ENCODE measurements at regions not wholly inside any gene's neighbourhood (a gene's known extent, or its start where the extent isn't known, plus 50 kb on each side); places are given as distances from the start of the nearest gene placed in this dataset.

GRCh38 chr5:164098531-164098930 is 593.1 kb downstream of the MAT2B start:
- in situ Hi-C loops (cut with HindIII; ENCODE audit: low sequenced_read_pairs), result no loop called here
- H3K4me3 ChIP-seq (ENCODE audit: low read depth, low read length), result no peak overlapping the region
- no peak for TF ChIP-seq CTCF (IDR thresholded peaks at IDR 0.05; ENCODE audit: low read depth, low read length, missing control alignments)
- no peak for DNase-seq (ENCODE audit: low read depth)

- in situ Hi-C loops (cut with HindIII; ENCODE audit: low sequenced_read_pairs), result no loop called here
- no peak overlapping the region for H3K4me3 ChIP-seq (ENCODE audit: low read depth, low read length)
- no peak for DNase-seq (ENCODE audit: low read depth)
- TF ChIP-seq CTCF (IDR thresholded peaks at IDR 0.05; ENCODE audit: low read depth, low read length, missing control alignments), result no peak
These were observed 593.6 kb downstream of the MAT2B start for GRCh38 chr5:164098979-164099378.

- in situ Hi-C loops (cut with HindIII; ENCODE audit: low sequenced_read_pairs), result no loop called here
- DNase-seq (ENCODE audit: low read depth), result no peak
- no peak for TF ChIP-seq CTCF (IDR thresholded peaks at IDR 0.05; ENCODE audit: low read depth, low read length, missing control alignments)
These were observed 610.0 kb downstream of the MAT2B start for GRCh38 chr5:164115420-164115819.

GRCh38 chr5:164119806-164120447 is 614.5 kb downstream of the MAT2B start:
- no peak overlapping the region for H3K4me3 ChIP-seq (ENCODE audit: low read depth, low read length)
- no peak for TF ChIP-seq CTCF (IDR thresholded peaks at IDR 0.05; ENCODE audit: low read depth, low read length, missing control alignments)
- no peak for DNase-seq (ENCODE audit: low read depth)
- in situ Hi-C loops (cut with HindIII; ENCODE audit: low sequenced_read_pairs), result no loop called here

More at GRCh38 chr5:164115420-164115819, 610.0 kb downstream of the MAT2B start:
- H3K4me3 ChIP-seq (ENCODE audit: low read depth, low read length), result no peak overlapping the region

- in situ Hi-C loops (cut with HindIII; ENCODE audit: low sequenced_read_pairs), result no loop called here
These were observed 622.1 kb downstream of the MAT2B start for GRCh38 chr5:164127527-164127926.

GRCh38 chr5:164132358-164132757 is 626.9 kb downstream of the MAT2B start:
- H3K4me3 ChIP-seq (ENCODE audit: low read depth, low read length), result no peak overlapping the region
- DNase-seq (ENCODE audit: low read depth), result no peak
- TF ChIP-seq CTCF (IDR thresholded peaks at IDR 0.05; ENCODE audit: low read depth, low read length, missing control alignments), result no peak
- in situ Hi-C loops (cut with HindIII; ENCODE audit: low sequenced_read_pairs), result no loop called here

More at GRCh38 chr5:164127527-164127926, 622.1 kb downstream of the MAT2B start:
- DNase-seq (ENCODE audit: low read depth), result no peak
- TF ChIP-seq CTCF (IDR thresholded peaks at IDR 0.05; ENCODE audit: low read depth, low read length, missing control alignments), result no peak
- no peak overlapping the region for H3K4me3 ChIP-seq (ENCODE audit: low read depth, low read length)

All from astrocyte of the cerebellum (primary cell).